Breast epithelium (tissue), 4 donors: ENCODE measurements at regions not wholly inside any gene's neighbourhood (a gene's known extent, or its start where the extent isn't known, plus 50 kb on each side); places are given as distances from the start of the nearest gene placed in this dataset.

Experiments
- DNase-seq, 2 donors: peaks; one replicate each; pipeline ENCODE4 v3.0.0-alpha.2; 2019; ENCODE audit warnings: low spot score in 2 of 2
- H3K27ac ChIP-seq, 2 donors: fragments of 200-600 bp; sonication (generic) in 1 of 2; one replicate each; pipeline ENCODE4 v1.5.1; 2016 to 2019; ENCODE audit warnings: mild to moderate bottlenecking in 1 of 2
- H3K27me3 ChIP-seq, 2 donors: fragments of 200-600 bp; sonication (generic) in 1 of 2; one replicate each; pipeline versions ENCODE4 v1.5.1 to v1.6.0; 2017 to 2019; ENCODE audit warnings: control low read depth in 1 of 2, mild to moderate bottlenecking in 1 of 2
- H3K36me3 ChIP-seq: fragments of 200-600 bp; one replicate; pipeline ENCODE4 v1.5.1; 2019
- H3K4me1 ChIP-seq, 2 donors: fragments of 200-600 bp; sonication (generic); one replicate each; pipeline ENCODE4 v1.5.1; 2016 to 2019; ENCODE audit warnings: control low read depth in 1 of 2
- H3K4me3 ChIP-seq, 3 donors: fragments of 200-600 bp; sonication (generic); 1 replicate in 2 of 3; 2 replicates in 1 of 3; pipeline ENCODE4 v1.5.1; 2016 to 2019; ENCODE audit warnings: mild to moderate bottlenecking in 3 of 3, moderate library complexity in 2 of 3
- H3K9me3 ChIP-seq, 2 donors: fragments of 200-600 bp; sonication (generic) in 1 of 2; one replicate each; pipeline ENCODE4 v1.5.1; 2016 to 2019; ENCODE audit warnings: control low read depth in 1 of 2
- POLR2A ChIP-seq: fragments of 450-650 bp; IDR thresholded peaks from one replicate; pipeline ENCODE4 v1.6.1; 2016; ENCODE audit warnings: antibody characterized with exemption, mild to moderate bottlenecking, moderate library complexity
- POLR2AphosphoS5 ChIP-seq, 3 donors: sonication (generic); formaldehyde crosslinking; IDR thresholded peaks; one replicate each; pipeline ENCODE4 v1.6.1; 2017; ENCODE audit warnings: antibody characterized with exemption in 3 of 3
- intact Hi-C: fragments of 100-400 bp; cut with DNase I; formaldehyde crosslinking; loops from one replicate; pipeline ENCODE4 v1.15.1; 2023; ENCODE audit warnings: low total_unique reads
- TF ChIP-seq, protein P1 (sequence below), 3 donors: fragments of 450-650 bp; IDR thresholded peaks; one replicate each; pipeline ENCODE4 v1.5.1; 2016 to 2017; ENCODE audit warnings: antibody characterized with exemption in 3 of 3, mild to moderate bottlenecking in 3 of 3, moderate library complexity in 3 of 3

DNA sequence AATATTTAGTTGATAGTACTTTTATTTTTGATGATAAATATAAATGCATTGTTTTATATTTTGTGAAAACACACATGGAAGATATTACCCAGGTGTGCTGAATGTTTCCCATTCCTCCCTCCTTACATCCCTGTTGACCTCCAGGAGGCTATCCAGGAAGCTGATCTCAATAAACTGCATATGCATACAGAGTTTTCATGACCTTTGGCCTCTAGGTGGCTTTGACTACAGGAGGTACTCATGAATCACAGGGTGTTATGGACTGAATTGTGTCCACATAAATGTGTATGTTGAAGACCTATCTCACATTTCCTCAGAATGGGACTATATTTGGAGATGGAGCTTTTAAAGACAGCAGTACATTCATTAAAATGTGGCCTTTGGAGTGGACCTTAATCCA is 914.9 kb upstream of the NCAM2 start:
- no peak overlapping the region for H3K27ac ChIP-seq
- intact Hi-C loops, result no loop called here
- H3K9me3 ChIP-seq, result no peaks in the 10 kb centered on the region
- no peaks in the 10 kb centered on the region for H3K27me3 ChIP-seq
- DNase-seq, result no peak
- no peaks in the 10 kb centered on the region for H3K4me1 ChIP-seq
- H3K36me3 ChIP-seq, result no peaks in the 10 kb centered on the region
- no peak overlapping the region for H3K4me3 ChIP-seq
- TF ChIP-seq, protein P1, sequence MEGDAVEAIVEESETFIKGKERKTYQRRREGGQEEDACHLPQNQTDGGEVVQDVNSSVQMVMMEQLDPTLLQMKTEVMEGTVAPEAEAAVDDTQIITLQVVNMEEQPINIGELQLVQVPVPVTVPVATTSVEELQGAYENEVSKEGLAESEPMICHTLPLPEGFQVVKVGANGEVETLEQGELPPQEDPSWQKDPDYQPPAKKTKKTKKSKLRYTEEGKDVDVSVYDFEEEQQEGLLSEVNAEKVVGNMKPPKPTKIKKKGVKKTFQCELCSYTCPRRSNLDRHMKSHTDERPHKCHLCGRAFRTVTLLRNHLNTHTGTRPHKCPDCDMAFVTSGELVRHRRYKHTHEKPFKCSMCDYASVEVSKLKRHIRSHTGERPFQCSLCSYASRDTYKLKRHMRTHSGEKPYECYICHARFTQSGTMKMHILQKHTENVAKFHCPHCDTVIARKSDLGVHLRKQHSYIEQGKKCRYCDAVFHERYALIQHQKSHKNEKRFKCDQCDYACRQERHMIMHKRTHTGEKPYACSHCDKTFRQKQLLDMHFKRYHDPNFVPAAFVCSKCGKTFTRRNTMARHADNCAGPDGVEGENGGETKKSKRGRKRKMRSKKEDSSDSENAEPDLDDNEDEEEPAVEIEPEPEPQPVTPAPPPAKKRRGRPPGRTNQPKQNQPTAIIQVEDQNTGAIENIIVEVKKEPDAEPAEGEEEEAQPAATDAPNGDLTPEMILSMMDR (IDR thresholded peaks at IDR 0.05), result no peak
- TF ChIP-seq POLR2A, result no peak
- no peak for TF ChIP-seq POLR2AphosphoS5 (IDR thresholded peaks at IDR 0.05)

- intact Hi-C loops, result no loop called here
- H3K9me3 ChIP-seq, result no peaks in the 10 kb centered on the region
- no peak for DNase-seq
- no peaks in the 10 kb centered on the region for H3K27me3 ChIP-seq
- no peak for TF ChIP-seq POLR2A
- TF ChIP-seq POLR2AphosphoS5 (IDR thresholded peaks at IDR 0.05), result no peak
- TF ChIP-seq, protein P1 (IDR thresholded peaks at IDR 0.05), result no peak
- no peak overlapping the region for H3K4me3 ChIP-seq
- no peaks in the 10 kb centered on the region for H3K4me1 ChIP-seq
- no peaks in the 10 kb centered on the region for H3K36me3 ChIP-seq
- H3K27ac ChIP-seq, result no peak overlapping the region
Measured at GRCh38 chr21:20083925-20084324, 914.3 kb upstream of the NCAM2 start.

GRCh38 chr21:20086508-20086907 is 911.7 kb upstream of the NCAM2 start:
- Histone ChIP-seq H3K4me1 (no peaks in the 10 kb centered on the region), H3K36me3 (no peaks in the 10 kb centered on the region), H3K27me3 (no peaks in the 10 kb centered on the region), H3K27ac (no peak overlapping the region), H3K9me3 (no peaks in the 10 kb centered on the region), H3K4me3 (no peak overlapping the region)
- no peak for TF ChIP-seq POLR2AphosphoS5 (IDR thresholded peaks at IDR 0.05)
- TF ChIP-seq POLR2A, result no peak
- no peak for DNase-seq
- intact Hi-C loops, result no loop called here

GRCh38 chr21:20106368-20106767 is 891.8 kb upstream of the NCAM2 start:
- no peaks in the 10 kb centered on the region for H3K9me3 ChIP-seq
- H3K4me3 ChIP-seq, result no peak overlapping the region
- no peaks in the 10 kb centered on the region for H3K36me3 ChIP-seq
- TF ChIP-seq POLR2A (no peak), POLR2AphosphoS5 (IDR thresholded peaks at IDR 0.05) (no peak)
- TF ChIP-seq, protein P1 (IDR thresholded peaks at IDR 0.05), result no peak
- intact Hi-C loops, result no loop called here
- no peak overlapping the region for H3K27ac ChIP-seq
- DNase-seq, result no peak
- no peaks in the 10 kb centered on the region for H3K4me1 ChIP-seq
- H3K27me3 ChIP-seq, result no peaks in the 10 kb centered on the region

DNA sequence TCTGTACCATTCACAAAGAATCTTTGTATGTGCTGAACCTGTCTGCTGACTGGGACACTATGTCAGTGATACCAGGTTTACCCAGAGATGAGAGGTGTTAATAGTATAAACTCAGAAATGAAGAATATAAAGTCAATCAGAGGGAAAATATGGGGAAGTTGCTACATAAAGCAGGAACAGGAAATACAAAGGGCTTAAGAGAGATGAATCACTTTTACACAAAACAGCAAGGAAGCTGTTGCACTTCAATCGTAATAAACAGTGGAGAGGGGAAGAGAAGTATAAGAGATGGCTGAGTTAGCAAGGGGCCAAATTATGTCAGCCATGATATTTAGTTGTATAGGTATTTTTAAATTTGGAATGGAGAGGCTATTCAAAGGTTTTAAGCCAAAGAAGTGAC is 890.2 kb upstream of the NCAM2 start:
- Histone ChIP-seq H3K9me3 (no peaks in the 10 kb centered on the region), H3K4me1 (no peaks in the 10 kb centered on the region), H3K4me3 (no peak overlapping the region), H3K27me3 (no peaks in the 10 kb centered on the region), H3K36me3 (no peaks in the 10 kb centered on the region), H3K27ac (no peak overlapping the region)
- TF ChIP-seq POLR2A (no peak), POLR2AphosphoS5 (IDR thresholded peaks at IDR 0.05) (no peak)
- TF ChIP-seq, protein P1 (IDR thresholded peaks at IDR 0.05), result no peak
- no peak for DNase-seq
- intact Hi-C loops, result no loop called here

DNA sequence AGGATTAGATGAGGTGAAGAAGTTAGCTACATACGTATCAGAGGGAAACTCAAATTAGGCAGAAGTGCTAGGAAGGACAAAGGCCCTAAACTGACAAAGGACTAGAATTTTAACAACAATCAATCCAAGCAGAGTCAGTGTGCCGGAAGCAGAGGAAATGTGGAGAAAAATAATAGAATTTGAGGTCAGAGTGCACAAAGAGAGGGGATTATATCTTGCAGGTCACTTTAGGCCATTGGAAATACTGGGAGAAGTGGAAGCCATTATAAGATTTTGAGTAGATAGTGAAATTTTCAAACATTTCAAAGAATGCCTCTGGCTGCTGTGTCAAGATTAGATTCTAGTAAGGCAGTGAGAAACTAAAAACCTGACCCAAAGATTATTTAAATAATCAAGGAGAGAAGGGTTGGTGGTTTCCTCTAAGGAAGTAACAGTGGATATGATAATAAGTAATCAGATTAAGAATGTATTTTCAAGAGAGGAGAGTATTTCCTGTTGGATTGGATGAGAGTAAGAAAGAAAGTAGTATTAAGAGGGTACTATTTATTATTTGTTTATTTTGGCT is 889.2 kb upstream of the NCAM2 start:
- Histone ChIP-seq H3K27ac (no peak overlapping the region), H3K36me3 (no peaks in the 10 kb centered on the region)
- TF ChIP-seq, protein P1 (IDR thresholded peaks at IDR 0.05), result no peak
- TF ChIP-seq POLR2A (no peak), POLR2AphosphoS5 (IDR thresholded peaks at IDR 0.05) (no peak)

More for the DNA sequence above, 889.2 kb upstream of the NCAM2 start:
- H3K4me3 ChIP-seq, result no peak overlapping the region
- no peaks in the 10 kb centered on the region for H3K27me3 ChIP-seq
- no peak for DNase-seq
- H3K4me1 ChIP-seq, result no peaks in the 10 kb centered on the region
- no peaks in the 10 kb centered on the region for H3K9me3 ChIP-seq
- intact Hi-C loops, result no loop called here
